MV-4-11 (cell line): ENCODE measurements at regions not wholly inside any gene's neighbourhood (a gene's known extent, or its start where the extent isn't known, plus 50 kb on each side); places are given as distances from the start of the nearest gene placed in this dataset.

Experiments used
- DNase-seq: peaks from one replicate; lab custom pipeline; 2025; lab: John Stamatoyannopoulos, UW

GRCh38 chr2:206212673-206213513 lies 53.2 kb downstream of the EEF1B2 start:
- no peak for DNase-seq

- no peak for DNase-seq
Observed at GRCh38 chr2:206213514-206213845, 53.8 kb downstream of the EEF1B2 start.

- no peak for DNase-seq
Observed at GRCh38 chr2:206217166-206217565, 57.3 kb upstream of the ZDBF2 start.

GRCh38 chr2:206217743-206218142 lies 56.7 kb upstream of the ZDBF2 start:
- peak; percentile 66 for DNase-seq

GRCh38 chr2:206218156-206218555 lies 56.3 kb upstream of the ZDBF2 start:
- no peak for DNase-seq

- peak; percentile 73 for DNase-seq
Observed at GRCh38 chr2:206218796-206219499, 55.5 kb upstream of the ZDBF2 start.

- DNase-seq: no peak
Observed at GRCh38 chr2:206219957-206220356, 54.5 kb upstream of the ZDBF2 start.

- DNase-seq: no peak
Observed at GRCh38 chr2:206220997-206221396, 53.5 kb upstream of the ZDBF2 start.
